Vagina (tissue), 2 donors: ENCODE measurements at regions not wholly inside any gene's neighbourhood (a gene's known extent, or its start where the extent isn't known, plus 50 kb on each side); places are given as distances from the start of the nearest gene placed in this dataset.

Source experiments
- POLR2A ChIP-seq, 2 donors: fragments of 450-650 bp; IDR thresholded peaks; one replicate each; pipeline ENCODE4 v1.6.1; 2017; ENCODE audit warnings: antibody characterized with exemption in 2 of 2, mild to moderate bottlenecking in 2 of 2, moderate library complexity in 2 of 2
- POLR2AphosphoS5 ChIP-seq, 2 donors: sonication (generic); formaldehyde crosslinking; IDR thresholded peaks; one replicate each; pipeline ENCODE4 v1.9.0; 2017; ENCODE audit warnings: antibody characterized with exemption in 2 of 2, mild to moderate bottlenecking in 2 of 2, low read depth in 1 of 2; ENCODE audit not compliant: insufficient read depth in 1 of 2
- TF ChIP-seq, protein P1 (sequence below), 3 experiments: fragments of 450-650 bp in 2 of 3; fragments of 200-600 bp in 1 of 3; sonication (generic) in 1 of 3; IDR thresholded peaks; one replicate each; pipeline ENCODE4 v1.5.1; 2017 to 2019; ENCODE audit warnings: antibody characterized with exemption in 3 of 3, mild to moderate bottlenecking in 2 of 3, moderate library complexity in 2 of 3

- TF ChIP-seq, protein P1, sequence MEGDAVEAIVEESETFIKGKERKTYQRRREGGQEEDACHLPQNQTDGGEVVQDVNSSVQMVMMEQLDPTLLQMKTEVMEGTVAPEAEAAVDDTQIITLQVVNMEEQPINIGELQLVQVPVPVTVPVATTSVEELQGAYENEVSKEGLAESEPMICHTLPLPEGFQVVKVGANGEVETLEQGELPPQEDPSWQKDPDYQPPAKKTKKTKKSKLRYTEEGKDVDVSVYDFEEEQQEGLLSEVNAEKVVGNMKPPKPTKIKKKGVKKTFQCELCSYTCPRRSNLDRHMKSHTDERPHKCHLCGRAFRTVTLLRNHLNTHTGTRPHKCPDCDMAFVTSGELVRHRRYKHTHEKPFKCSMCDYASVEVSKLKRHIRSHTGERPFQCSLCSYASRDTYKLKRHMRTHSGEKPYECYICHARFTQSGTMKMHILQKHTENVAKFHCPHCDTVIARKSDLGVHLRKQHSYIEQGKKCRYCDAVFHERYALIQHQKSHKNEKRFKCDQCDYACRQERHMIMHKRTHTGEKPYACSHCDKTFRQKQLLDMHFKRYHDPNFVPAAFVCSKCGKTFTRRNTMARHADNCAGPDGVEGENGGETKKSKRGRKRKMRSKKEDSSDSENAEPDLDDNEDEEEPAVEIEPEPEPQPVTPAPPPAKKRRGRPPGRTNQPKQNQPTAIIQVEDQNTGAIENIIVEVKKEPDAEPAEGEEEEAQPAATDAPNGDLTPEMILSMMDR (IDR thresholded peaks at IDR 0.05), result no peak
- no peak for TF ChIP-seq POLR2A (IDR thresholded peaks at IDR 0.05)
- TF ChIP-seq POLR2AphosphoS5 (IDR thresholded peaks at IDR 0.05; ENCODE audit: insufficient read depth in 1 of 2, low read depth in 1 of 2), result no peak
Measured at GRCh38 chr17:79552405-79552804, 58.4 kb downstream of the RBFOX3 start.
